PFSK-1 (cell line): ENCODE measurements at regions not wholly inside any gene's neighbourhood (a gene's known extent, or its start where the extent isn't known, plus 50 kb on each side); places are given as distances from the start of the nearest gene placed in this dataset.

Source experiments
- POLR2AphosphoS5 ChIP-seq: IDR thresholded peaks from 2 replicates; pipeline ENCODE4 v1.6.1; 2012; ENCODE audit warnings: low read depth, mild to moderate bottlenecking, control low read depth, low read length, moderate library complexity
- SIN3A ChIP-seq: IDR thresholded peaks from 2 replicates; pipeline ENCODE4 v1.6.1; 2012; ENCODE audit warnings: mild to moderate bottlenecking, low read length, moderate library complexity, borderline replicate concordance; ENCODE audit not compliant: insufficient read depth
- TAF1 ChIP-seq: IDR thresholded peaks from 2 replicates; pipeline ENCODE4 v1.6.1; 2012; ENCODE audit warnings: low read length, control low read depth, borderline replicate concordance; ENCODE audit not compliant: insufficient read depth

DNA sequence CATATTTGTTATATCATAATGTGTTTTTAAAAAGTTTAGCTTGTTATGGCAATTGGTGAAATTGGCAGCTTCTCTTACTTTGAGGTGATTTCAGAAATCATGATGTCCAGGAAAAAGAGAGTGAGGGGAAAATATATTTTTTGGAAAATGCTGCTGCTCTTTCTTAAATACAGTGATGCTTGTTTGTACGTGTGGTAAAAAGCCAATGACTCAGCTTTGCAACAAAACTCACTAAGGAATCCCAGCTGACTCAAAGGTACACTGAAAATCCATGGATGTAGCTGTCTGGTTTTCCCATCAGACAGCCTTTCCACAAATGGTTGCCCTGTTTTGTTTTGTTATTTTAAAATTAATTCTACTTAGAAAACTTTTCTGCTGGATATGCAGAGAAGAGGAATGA lies 306.4 kb upstream of the PAPPA start:
- TF ChIP-seq TAF1 (no peak), POLR2AphosphoS5 (no peak), SIN3A (no peak)
